Ovary (tissue), 7 donors: ENCODE measurements at regions not wholly inside any gene's neighbourhood (a gene's known extent, or its start where the extent isn't known, plus 50 kb on each side); places are given as distances from the start of the nearest gene placed in this dataset.

Experiments used
- DNase-seq, 5 donors: peaks; one replicate each; pipeline ENCODE4 v3.0.0-alpha.2; 2019 to 2020
- H3K27ac ChIP-seq, 2 donors: fragments of 200-600 bp; one replicate each; pipeline versions ENCODE4 v1.5.1 to v1.8.0; 2019 to 2022
- H3K27me3 ChIP-seq: fragments of 200-600 bp; one replicate; pipeline ENCODE4 v1.8.0; 2022
- H3K36me3 ChIP-seq: fragments of 200-600 bp; sonication (generic); one replicate; pipeline ENCODE4 v1.5.1; 2019
- H3K4me1 ChIP-seq: one replicate; pipeline ENCODE4 v1.8.1; 2013; ENCODE audit warnings: mild to moderate bottlenecking, moderate library complexity; ENCODE audit not compliant: insufficient read depth
- H3K4me3 ChIP-seq: fragments of 200-600 bp; sonication (generic); one replicate; pipeline ENCODE4 v1.5.1; 2017
- H3K9me3 ChIP-seq, 2 donors: fragments of 200-600 bp in 1 of 2; sonication (generic) in 1 of 2; one replicate each; pipeline versions ENCODE4 v1.5.1 to v1.8.1; 2013 to 2019; ENCODE audit warnings: mild to moderate bottlenecking in 1 of 2, moderate library complexity in 1 of 2
- EP300 ChIP-seq: sonication (generic); formaldehyde crosslinking; IDR thresholded peaks from one replicate; pipeline ENCODE4 v1.6.1; 2017; ENCODE audit warnings: antibody characterized with exemption
- POLR2A ChIP-seq: fragments of 450-650 bp; IDR thresholded peaks from one replicate; pipeline ENCODE4 v1.6.1; 2017; ENCODE audit warnings: antibody characterized with exemption, mild to moderate bottlenecking, moderate library complexity
- WGBS, 3 donors: extraction: QIAGEN DNeasy Blood & Tissue Kit in 1 of 3; methylation state at CpG; one replicate each; pipeline versions ENCODE4 v1.1.5 to v1.1.7; 2013 to 2017; 5-methylcytosine and 5-hydroxymethylcytosine counted together
- intact Hi-C, 4 donors: fragments of 100-400 bp; cut with DNase I; formaldehyde crosslinking; loops; one replicate each; pipeline versions ENCODE4 v1.11.0 to v1.15.1; 2022 to 2023
- TF ChIP-seq, protein P1 (sequence below), 3 donors: fragments of 450-650 bp in 2 of 3; fragments of 200-600 bp in 1 of 3; IDR thresholded peaks; one replicate each; pipeline versions ENCODE4 v1.5.1 to v1.8.0; 2016 to 2022; ENCODE audit warnings: antibody characterized with exemption in 3 of 3, mild to moderate bottlenecking in 1 of 3
- donor health status: DM: no; HTN: no; CAD: no; lungs with moderate emphysema.
- donor health status: DM: no; HTN: no; CAD: no.
- donor health status: Bipolar disorder and iron deficiency.
- donor health status: DM: no; HTN: no; CAD: no.
- donor health status: DM: yes; HTN: yes; CAD: no.

DNA sequence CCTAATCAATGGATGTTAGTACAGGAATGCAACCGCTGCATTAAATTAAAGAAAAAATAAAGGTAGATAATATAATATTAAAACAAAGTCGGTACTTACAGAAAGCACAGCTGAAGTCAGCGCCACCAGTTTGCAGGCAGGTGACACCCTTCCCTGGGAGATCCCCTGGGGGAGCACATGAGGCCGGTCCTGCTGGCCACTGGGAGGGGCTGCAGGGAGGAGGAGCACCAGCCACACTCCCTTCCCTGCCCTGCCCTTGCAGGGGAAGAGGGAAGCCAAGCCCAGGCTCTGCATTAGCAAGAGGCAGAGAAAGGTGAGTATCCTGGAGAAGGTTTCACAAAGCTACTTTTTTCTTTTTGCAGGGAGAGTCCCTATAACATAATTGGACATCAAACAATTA, 507.0 kb downstream of the AJAP1 start:
- 38 to 57% (median 53%) methylated on average over 4 of the region's 4 CpGs for WGBS, 3 donors
- H3K36me3 ChIP-seq = no peaks in the 10 kb centered on the region
- no peak overlapping the region for H3K4me3 ChIP-seq
- no peak overlapping the region for H3K27ac ChIP-seq
- no peak for DNase-seq
- H3K9me3 ChIP-seq = no peaks in the 10 kb centered on the region
- no peaks in the 10 kb centered on the region for H3K4me1 ChIP-seq
- no peaks in the 10 kb centered on the region for H3K27me3 ChIP-seq
- TF ChIP-seq POLR2A = no peak
- TF ChIP-seq EP300 = no peak
- TF ChIP-seq, protein P1, sequence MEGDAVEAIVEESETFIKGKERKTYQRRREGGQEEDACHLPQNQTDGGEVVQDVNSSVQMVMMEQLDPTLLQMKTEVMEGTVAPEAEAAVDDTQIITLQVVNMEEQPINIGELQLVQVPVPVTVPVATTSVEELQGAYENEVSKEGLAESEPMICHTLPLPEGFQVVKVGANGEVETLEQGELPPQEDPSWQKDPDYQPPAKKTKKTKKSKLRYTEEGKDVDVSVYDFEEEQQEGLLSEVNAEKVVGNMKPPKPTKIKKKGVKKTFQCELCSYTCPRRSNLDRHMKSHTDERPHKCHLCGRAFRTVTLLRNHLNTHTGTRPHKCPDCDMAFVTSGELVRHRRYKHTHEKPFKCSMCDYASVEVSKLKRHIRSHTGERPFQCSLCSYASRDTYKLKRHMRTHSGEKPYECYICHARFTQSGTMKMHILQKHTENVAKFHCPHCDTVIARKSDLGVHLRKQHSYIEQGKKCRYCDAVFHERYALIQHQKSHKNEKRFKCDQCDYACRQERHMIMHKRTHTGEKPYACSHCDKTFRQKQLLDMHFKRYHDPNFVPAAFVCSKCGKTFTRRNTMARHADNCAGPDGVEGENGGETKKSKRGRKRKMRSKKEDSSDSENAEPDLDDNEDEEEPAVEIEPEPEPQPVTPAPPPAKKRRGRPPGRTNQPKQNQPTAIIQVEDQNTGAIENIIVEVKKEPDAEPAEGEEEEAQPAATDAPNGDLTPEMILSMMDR (IDR thresholded peaks at IDR 0.05) = no peak
- intact Hi-C loops = no loop called here

DNA sequence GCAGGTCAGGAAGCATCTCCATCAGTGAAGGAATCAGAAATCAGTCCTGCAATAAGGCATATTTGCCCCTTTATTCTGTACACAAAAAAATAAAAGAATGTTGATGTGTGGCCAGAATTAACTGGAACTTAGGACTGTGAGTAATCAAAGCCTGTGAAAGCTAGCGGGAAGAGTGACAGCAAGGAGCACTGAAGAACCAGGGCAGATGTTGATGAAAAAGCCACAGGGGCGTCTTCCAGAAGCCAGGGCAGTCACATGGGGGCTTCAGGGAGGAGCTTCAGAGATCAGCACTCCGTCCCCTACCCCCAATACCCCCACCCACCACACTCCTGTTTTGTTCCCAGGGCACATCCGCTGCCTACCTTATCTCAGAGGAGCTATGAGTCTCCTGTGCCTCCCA, 502.8 kb downstream of the AJAP1 start:
- no peaks in the 10 kb centered on the region for H3K36me3 ChIP-seq
- TF ChIP-seq POLR2A (no peak), EP300 (no peak)
- TF ChIP-seq, protein P1 (IDR thresholded peaks at IDR 0.05) = no peak
- H3K27ac ChIP-seq = no peak overlapping the region
- H3K27me3 ChIP-seq = no peaks in the 10 kb centered on the region
- no peak for DNase-seq
- no peak overlapping the region for H3K4me3 ChIP-seq
- H3K4me1 ChIP-seq = no peaks in the 10 kb centered on the region
- 60 to 75% (median 73%) methylated on average over 4 of the region's 4 CpGs for WGBS, 3 donors
- intact Hi-C loops = loop anchor here in 1 of 4 donors (10.0 kb wide), 1 partner anchor 82 kb away; no protein-coding TSS in a partner anchor
- H3K9me3 ChIP-seq = no peaks in the 10 kb centered on the region

DNA sequence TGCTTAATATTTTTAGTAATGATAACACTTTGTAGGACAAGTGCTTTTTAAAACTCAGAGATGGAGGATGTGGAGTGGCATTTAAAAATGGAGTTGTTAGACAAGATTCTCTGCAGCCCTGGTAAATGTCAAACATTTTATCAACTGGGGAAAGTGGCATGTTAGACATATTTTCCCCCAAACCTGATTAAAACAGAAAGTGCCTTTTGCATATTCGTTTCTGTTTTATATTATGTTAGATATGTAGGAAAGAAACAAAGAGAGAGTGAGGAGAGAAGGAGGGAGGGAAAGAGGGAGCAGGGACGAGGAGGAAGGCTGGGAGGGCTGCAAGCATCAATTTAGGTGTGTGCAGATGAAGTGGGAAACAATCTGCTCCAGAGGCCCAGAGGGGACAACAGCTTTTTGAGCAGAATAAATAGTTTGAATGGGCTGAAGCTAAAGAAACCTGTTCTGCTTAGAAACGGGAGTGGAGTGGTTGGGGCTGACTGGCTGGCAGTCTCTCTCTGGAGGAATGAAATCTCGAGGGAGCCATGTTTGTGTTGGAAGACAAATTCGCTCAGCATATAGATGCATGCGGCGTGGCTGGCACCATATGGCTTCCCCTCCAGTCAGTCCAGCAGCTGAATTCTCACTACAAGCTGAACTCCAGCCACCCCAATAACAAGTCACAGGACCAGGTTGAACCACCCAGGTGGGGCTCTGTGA, 502.2 kb downstream of the AJAP1 start:
- Histone ChIP-seq H3K4me1 (no peaks in the 10 kb centered on the region), H3K27me3 (no peaks in the 10 kb centered on the region), H3K9me3 (no peaks in the 10 kb centered on the region), H3K27ac (no peak overlapping the region), H3K4me3 (no peak overlapping the region), H3K36me3 (no peaks in the 10 kb centered on the region)
- 54 to 60% (median 58%) methylated on average over 7 of the region's 7 CpGs for WGBS, 3 donors
- DNase-seq = no peak
- intact Hi-C loops = loop anchor here in 1 of 4 donors (10.0 kb wide), 1 partner anchor 82 kb away; no protein-coding TSS in a partner anchor
- no peak for TF ChIP-seq POLR2A
- TF ChIP-seq, protein P1 (IDR thresholded peaks at IDR 0.05) = no peak
- no peak for TF ChIP-seq EP300

DNA sequence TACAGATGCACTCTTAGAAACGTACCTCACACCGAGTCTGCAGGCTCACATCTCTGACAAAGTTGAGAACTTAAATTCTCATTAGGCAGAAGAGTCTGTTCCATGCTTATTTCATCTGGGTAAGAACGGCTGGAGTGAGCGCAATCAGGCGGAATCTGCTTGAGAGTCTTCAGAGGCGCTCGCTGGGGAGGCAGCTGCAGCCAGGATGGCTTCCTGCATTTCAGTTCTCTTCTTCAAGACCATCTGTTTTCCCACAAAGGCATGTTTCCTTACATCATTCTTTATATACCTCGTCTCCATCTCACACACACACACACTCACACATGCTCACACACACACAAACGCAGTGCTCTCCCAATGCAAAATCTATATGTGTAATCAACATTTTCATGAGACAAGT, 497.1 kb downstream of the AJAP1 start:
- TF ChIP-seq POLR2A (no peak), EP300 (no peak)
- TF ChIP-seq, protein P1 (IDR thresholded peaks at IDR 0.05) = no peak
- no peak for DNase-seq
- Histone ChIP-seq H3K9me3 (no peaks in the 10 kb centered on the region), H3K4me1 (no peaks in the 10 kb centered on the region), H3K36me3 (no peaks in the 10 kb centered on the region), H3K27ac (no peak overlapping the region), H3K4me3 (no peak overlapping the region), H3K27me3 (no peaks in the 10 kb centered on the region)
- intact Hi-C loops = loop anchor here in 1 of 4 donors (10.0 kb wide), 1 partner anchor 77 kb away; no protein-coding TSS in a partner anchor
- 80 to 85% (median 85%) methylated on average over 9 of the region's 9 CpGs for WGBS, 3 donors
